Retinal pigment epithelial cell (primary cell): ENCODE measurements at regions not wholly inside any gene's neighbourhood (a gene's known extent, or its start where the extent isn't known, plus 50 kb on each side); places are given as distances from the start of the nearest gene placed in this dataset.

ENCODE experiments used
- DNase-seq: peaks from one replicate; pipeline ENCODE4 v3.0.0-alpha.2; 2010; ENCODE audit warnings: low read depth
- H3K4me3 ChIP-seq: 2 replicates; pipeline ENCODE4 v1.5.1; 2011; ENCODE audit warnings: mild to moderate bottlenecking, low read length, control low read depth, moderate library complexity
- TF ChIP-seq, protein P1 (sequence below): conservative IDR thresholded peaks from 2 replicates; pipeline ENCODE4 v1.5.1; 2011; ENCODE audit warnings: low read depth, low read length, control low read depth, inconsistent platforms

DNA sequence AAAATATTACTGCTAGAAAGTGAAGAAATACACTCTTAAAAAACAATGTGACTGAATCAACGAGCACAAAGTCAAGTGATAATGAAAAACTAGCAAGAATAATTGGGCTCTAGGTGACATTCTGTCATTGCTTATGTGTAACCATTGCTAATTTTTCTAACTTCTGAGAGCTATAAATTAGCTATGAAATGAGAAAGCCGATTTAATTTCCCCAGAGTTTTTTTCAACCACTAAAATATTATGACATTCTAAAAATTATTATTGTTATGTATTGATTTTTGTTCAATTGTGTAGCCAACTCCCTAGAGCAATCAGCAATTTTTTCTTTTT lies 458.6 kb upstream of the ATXN8OS start:
- no peak overlapping the region for H3K4me3 ChIP-seq
- no peak for DNase-seq
- TF ChIP-seq, protein P1, sequence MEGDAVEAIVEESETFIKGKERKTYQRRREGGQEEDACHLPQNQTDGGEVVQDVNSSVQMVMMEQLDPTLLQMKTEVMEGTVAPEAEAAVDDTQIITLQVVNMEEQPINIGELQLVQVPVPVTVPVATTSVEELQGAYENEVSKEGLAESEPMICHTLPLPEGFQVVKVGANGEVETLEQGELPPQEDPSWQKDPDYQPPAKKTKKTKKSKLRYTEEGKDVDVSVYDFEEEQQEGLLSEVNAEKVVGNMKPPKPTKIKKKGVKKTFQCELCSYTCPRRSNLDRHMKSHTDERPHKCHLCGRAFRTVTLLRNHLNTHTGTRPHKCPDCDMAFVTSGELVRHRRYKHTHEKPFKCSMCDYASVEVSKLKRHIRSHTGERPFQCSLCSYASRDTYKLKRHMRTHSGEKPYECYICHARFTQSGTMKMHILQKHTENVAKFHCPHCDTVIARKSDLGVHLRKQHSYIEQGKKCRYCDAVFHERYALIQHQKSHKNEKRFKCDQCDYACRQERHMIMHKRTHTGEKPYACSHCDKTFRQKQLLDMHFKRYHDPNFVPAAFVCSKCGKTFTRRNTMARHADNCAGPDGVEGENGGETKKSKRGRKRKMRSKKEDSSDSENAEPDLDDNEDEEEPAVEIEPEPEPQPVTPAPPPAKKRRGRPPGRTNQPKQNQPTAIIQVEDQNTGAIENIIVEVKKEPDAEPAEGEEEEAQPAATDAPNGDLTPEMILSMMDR = no peak

DNA sequence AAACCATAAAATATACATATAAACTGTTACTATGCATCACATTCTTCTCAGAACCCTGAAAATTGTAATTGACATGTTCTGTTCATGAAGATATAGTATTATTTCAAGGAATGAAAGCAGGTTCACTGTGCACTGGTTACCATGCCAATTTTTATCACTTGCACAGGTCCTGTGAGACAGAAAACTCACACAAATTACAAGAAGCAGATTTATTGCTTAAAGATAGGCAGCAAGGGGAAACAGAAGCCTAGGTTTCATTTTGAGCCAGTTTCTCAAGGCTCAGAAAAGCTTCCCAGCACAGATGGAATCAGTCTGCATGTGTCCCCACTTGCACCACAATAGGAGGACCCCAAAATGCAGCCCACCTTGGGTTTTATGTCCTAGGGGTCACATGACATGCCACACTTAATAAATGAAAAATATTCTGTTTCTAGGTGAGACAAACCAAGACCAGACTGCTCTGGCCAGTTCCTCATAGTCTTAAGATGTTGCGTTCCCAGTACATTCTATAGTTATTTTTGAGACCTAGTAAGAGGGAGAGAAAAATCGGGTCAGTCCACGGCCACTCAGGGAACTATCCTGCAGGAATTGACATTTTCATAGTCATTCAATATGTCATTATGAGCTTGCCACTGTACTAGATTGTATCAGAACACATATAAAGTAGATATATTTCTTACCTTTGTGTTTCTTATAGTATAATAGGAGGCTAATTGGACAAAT lies 459.1 kb upstream of the ATXN8OS start:
- no peak overlapping the region for H3K4me3 ChIP-seq
- DNase-seq = no peak
- TF ChIP-seq, protein P1 = no peak

DNA sequence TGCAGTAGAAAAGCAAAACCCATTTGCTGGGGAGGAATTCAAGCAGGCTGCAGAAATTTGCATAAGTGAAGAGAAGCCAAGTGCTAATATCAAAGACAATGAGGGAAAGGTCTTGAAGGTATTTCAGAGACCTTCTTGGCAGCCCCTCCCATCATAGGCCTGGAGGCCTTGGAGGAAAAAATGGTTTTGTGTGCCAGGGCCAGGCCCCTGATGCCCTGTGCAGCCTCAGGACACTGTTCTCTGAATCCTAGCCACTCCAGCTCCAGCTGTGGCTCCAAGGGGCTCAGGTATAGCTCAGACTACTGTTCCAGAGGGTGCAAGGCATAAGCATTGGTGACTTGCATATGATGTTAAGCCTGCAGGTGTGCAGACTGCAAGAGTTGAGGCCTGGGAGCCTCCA lies 463.2 kb upstream of the ATXN8OS start:
- TF ChIP-seq, protein P1 = no peak
- no peak overlapping the region for H3K4me3 ChIP-seq
- no peak for DNase-seq

DNA sequence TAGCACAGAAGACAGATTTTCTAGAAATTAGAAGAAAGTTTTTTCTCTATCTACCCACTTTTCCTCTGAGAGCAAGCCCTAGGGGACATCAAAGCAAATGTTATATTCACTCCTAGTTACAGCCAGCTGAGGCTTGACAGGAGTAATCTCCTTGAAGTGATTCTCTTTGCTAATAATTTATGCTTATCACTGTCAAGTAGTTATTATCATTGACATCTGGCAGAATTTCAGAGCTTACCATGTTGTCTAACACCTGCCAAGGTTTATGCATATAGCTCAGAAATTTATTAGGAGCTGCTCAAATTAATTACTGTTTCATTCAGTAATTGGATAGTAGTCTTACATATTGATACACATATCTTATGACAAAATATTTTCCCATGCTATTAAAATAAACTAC lies 465.9 kb upstream of the ATXN8OS start:
- no peak overlapping the region for H3K4me3 ChIP-seq
- TF ChIP-seq, protein P1 = no peak
- DNase-seq = no peak

DNA sequence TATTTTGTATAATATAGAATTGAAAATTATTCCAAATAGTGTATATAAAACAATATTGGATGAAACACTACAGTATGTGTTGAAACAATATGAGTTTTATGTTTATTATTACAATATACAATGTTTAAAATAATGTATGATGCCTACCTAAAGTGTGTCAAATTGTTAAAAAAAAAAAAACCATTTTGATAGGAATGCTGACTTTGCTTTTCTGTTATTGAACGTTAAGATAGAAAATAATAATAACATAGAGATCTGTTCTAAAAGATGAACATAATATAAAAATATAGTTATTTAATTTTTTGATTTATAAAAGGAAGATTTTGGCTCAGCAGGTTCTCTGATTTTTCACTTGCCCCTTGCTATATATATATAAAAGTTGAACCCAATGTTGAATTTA lies 474.6 kb upstream of the ATXN8OS start:
- TF ChIP-seq, protein P1 = no peak
- H3K4me3 ChIP-seq = no peak overlapping the region
- no peak for DNase-seq

DNA sequence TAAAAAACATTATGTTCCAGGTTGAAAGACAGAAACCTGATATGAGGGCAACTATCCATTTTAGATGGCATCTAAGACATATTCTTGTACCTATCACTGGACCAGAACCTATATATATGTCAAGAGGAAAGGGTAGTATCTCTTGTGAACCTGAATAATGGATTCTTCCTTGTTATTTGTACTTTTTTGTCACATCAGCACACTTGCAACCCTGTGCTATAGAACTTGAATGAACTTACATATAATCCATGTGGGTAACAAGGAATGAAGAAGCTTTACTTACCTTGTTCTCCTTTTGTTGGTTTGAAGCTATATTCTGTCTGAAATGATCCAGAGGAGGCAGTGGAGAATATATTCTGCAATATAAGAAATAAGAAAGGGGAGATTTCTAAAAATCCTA lies 483.7 kb upstream of the ATXN8OS start:
- no peak for DNase-seq
- TF ChIP-seq, protein P1 = no peak
- no peak overlapping the region for H3K4me3 ChIP-seq

DNA sequence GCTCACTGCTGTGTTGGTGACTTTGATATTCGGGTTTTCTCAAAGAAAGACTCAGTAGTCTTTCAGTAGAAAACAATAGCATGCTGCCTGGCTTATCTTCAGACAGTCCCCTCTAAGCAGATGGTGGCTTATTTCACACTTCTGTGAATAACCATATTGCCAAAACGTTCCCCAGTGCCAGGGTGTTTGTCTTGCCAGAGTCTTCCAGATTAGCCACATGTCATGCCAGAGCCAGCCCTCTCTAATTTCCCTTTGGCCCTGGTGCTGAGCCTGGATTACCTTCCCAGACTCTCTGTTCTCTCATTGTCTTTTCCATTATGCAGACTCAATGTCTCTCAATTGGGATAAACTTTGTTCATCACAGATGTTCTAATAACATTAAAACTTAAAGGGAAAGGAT lies 488.0 kb upstream of the ATXN8OS start:
- TF ChIP-seq, protein P1 = no peak
- H3K4me3 ChIP-seq = no peak overlapping the region
- no peak for DNase-seq
